Upper lobe of left lung (tissue), 4 donors: ENCODE measurements at regions not wholly inside any gene's neighbourhood (a gene's known extent, or its start where the extent isn't known, plus 50 kb on each side); places are given as distances from the start of the nearest gene placed in this dataset.

ENCODE experiments used
- EP300 ChIP-seq, 4 donors: sonication (generic); formaldehyde crosslinking; IDR thresholded peaks; one replicate each; pipeline ENCODE4 v1.5.1; 2017; ENCODE audit warnings: antibody characterized with exemption in 4 of 4, control low read depth in 2 of 4
- POLR2AphosphoS5 ChIP-seq, 2 donors: sonication (generic); formaldehyde crosslinking; IDR thresholded peaks; one replicate each; pipeline ENCODE4 v1.5.1; 2017; ENCODE audit warnings: antibody characterized with exemption in 2 of 2
- TF ChIP-seq, protein P1 (sequence below), 6 experiments: fragments of 450-650 bp in 4 of 6; fragments of 200-600 bp in 2 of 6; sonication (generic) in 2 of 6; IDR thresholded peaks; one replicate each; pipeline ENCODE4 v1.5.1; 2016 to 2019; ENCODE audit warnings: antibody characterized with exemption in 6 of 6

DNA sequence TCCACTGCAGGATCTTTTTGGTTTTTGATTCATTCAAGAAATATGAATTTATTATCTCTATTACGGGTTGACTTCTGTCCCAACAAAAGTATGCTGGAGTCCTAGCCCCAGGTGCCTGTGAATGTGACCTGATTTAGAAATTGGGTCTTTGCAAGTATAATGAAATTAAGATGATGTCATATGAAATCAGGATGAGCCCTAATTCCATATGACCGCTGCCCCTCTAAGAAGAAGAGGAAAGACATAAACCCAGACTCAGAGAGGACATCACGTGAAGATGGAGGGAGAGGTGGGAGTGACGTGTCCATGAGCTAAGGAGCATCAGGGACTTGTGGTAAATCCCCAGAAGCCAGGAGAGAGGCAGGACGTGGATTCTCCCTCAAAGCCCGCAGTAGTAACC, 287.1 kb downstream of the LPIN1 start:
- TF ChIP-seq, protein P1, sequence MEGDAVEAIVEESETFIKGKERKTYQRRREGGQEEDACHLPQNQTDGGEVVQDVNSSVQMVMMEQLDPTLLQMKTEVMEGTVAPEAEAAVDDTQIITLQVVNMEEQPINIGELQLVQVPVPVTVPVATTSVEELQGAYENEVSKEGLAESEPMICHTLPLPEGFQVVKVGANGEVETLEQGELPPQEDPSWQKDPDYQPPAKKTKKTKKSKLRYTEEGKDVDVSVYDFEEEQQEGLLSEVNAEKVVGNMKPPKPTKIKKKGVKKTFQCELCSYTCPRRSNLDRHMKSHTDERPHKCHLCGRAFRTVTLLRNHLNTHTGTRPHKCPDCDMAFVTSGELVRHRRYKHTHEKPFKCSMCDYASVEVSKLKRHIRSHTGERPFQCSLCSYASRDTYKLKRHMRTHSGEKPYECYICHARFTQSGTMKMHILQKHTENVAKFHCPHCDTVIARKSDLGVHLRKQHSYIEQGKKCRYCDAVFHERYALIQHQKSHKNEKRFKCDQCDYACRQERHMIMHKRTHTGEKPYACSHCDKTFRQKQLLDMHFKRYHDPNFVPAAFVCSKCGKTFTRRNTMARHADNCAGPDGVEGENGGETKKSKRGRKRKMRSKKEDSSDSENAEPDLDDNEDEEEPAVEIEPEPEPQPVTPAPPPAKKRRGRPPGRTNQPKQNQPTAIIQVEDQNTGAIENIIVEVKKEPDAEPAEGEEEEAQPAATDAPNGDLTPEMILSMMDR (IDR thresholded peaks at IDR 0.05): no peak
- TF ChIP-seq POLR2AphosphoS5 (IDR thresholded peaks at IDR 0.05) (no peak), EP300 (IDR thresholded peaks at IDR 0.05) (no peak)
